HEK293T (cell line): ENCODE measurements at regions not wholly inside any gene's neighbourhood (a gene's known extent, or its start where the extent isn't known, plus 50 kb on each side); places are given as distances from the start of the nearest gene placed in this dataset.

Experiments used
- CTCF ChIA-PET: fragments of 350-600 bp; formaldehyde crosslinking; extraction: SDS; loops from one replicate; lab custom pipeline; 2021; ENCODE audit warnings: antibody characterized with exemption, inconsistent platforms; lab: Yijun Ruan, JAX
- POLR2A ChIA-PET: fragments of 350-600 bp; formaldehyde crosslinking; extraction: SDS; loops from one replicate; lab custom pipeline; 2020; ENCODE audit warnings: antibody characterized with exemption, inconsistent platforms; lab: Yijun Ruan, JAX
- DNase-seq: peaks from one replicate; pipeline ENCODE4 v3.0.0; 2012; ENCODE audit warnings: mixed read lengths; ENCODE audit errors: extremely low spot score
- ARNT ChIP-seq: fragments of 450-650 bp; IDR thresholded peaks from 2 replicates; pipeline ENCODE4 v1.6.1; 2017; ENCODE audit warnings: mild to moderate bottlenecking
- BHLHE40 ChIP-seq: fragments of 450-650 bp; IDR thresholded peaks from 2 replicates; pipeline ENCODE4 v1.6.1; 2016; ENCODE audit warnings: mild to moderate bottlenecking, moderate library complexity, borderline replicate concordance
- CTBP1 ChIP-seq: fragments of 450-650 bp; IDR thresholded peaks from 2 replicates; pipeline ENCODE4 v1.6.1; 2016; ENCODE audit warnings: borderline replicate concordance
- ELF4 ChIP-seq: fragments of 450-650 bp; IDR thresholded peaks from 2 replicates; pipeline ENCODE4 v1.6.1; 2017; ENCODE audit warnings: antibody characterized with exemption
- FOXA1 ChIP-seq: fragments of 450-650 bp; IDR thresholded peaks from 2 replicates; pipeline ENCODE4 v1.6.1; 2016; ENCODE audit warnings: mild to moderate bottlenecking
- FOXK2 ChIP-seq: fragments of 450-650 bp; IDR thresholded peaks from 2 replicates; pipeline ENCODE4 v1.6.1; 2016; ENCODE audit warnings: mild to moderate bottlenecking
- FOXM1 ChIP-seq: fragments of 450-650 bp; IDR thresholded peaks from 2 replicates; pipeline ENCODE4 v1.6.1; 2017; ENCODE audit warnings: mild to moderate bottlenecking, borderline replicate concordance
- HDGF ChIP-seq: fragments of 450-650 bp; IDR thresholded peaks from 2 replicates; pipeline ENCODE4 v1.6.1; 2017; ENCODE audit warnings: antibody characterized with exemption, borderline replicate concordance
- L3MBTL2 ChIP-seq: fragments of 450-650 bp; conservative IDR thresholded peaks from 2 replicates; pipeline ENCODE4 v1.6.1; 2016; ENCODE audit warnings: mild to moderate bottlenecking
- LEF1 ChIP-seq: fragments of 450-650 bp; IDR thresholded peaks from 2 replicates; pipeline ENCODE4 v1.6.1; 2017; ENCODE audit warnings: mild to moderate bottlenecking, borderline replicate concordance
- NFRKB ChIP-seq: fragments of 450-650 bp; IDR thresholded peaks from 2 replicates; pipeline ENCODE4 v1.6.1; 2016; ENCODE audit warnings: mild to moderate bottlenecking, moderate library complexity
- PKNOX1 ChIP-seq: fragments of 450-650 bp; IDR thresholded peaks from 2 replicates; pipeline ENCODE4 v1.6.1; 2016
- SP1 ChIP-seq: fragments of 450-650 bp; IDR thresholded peaks from 2 replicates; pipeline ENCODE4 v1.6.1; 2017
- SUZ12 ChIP-seq: fragments of 450-650 bp; IDR thresholded peaks from 2 replicates; pipeline ENCODE4 v1.6.1; 2016; ENCODE audit warnings: mild to moderate bottlenecking
- TARDBP ChIP-seq: fragments of 450-650 bp; IDR thresholded peaks from 2 replicates; pipeline ENCODE4 v1.6.1; 2016
- ZNF384 ChIP-seq: fragments of 450-650 bp; IDR thresholded peaks from 2 replicates; pipeline ENCODE4 v1.6.1; 2016

GRCh38 chr22:48490500-48491411 lies 1336.9 kb downstream of the BRD1 start:
- ChIA-PET POLR2A (no interaction called here), CTCF (no interaction called here)
- no peak for TF ChIP-seq FOXK2
- TF ChIP-seq NFRKB, result no peak
- no peak for TF ChIP-seq LEF1
- no peak for TF ChIP-seq ELF4
- TF ChIP-seq ARNT, result no peak
- no peak for TF ChIP-seq HDGF
- TF ChIP-seq L3MBTL2, result no peak
- no peak for TF ChIP-seq TARDBP
- TF ChIP-seq BHLHE40, result no peak
- no peak for TF ChIP-seq PKNOX1
- no peak for TF ChIP-seq SUZ12
- no peak for TF ChIP-seq CTBP1
- no peak for TF ChIP-seq FOXM1
- no peak for TF ChIP-seq FOXA1
- no peak for TF ChIP-seq ZNF384
- TF ChIP-seq SP1, result no peak
- DNase-seq, result no peak

- ChIA-PET CTCF (no interaction called here), POLR2A (no interaction called here)
- DNase-seq, result no peak
- no peak for TF ChIP-seq TARDBP
- TF ChIP-seq BHLHE40, result no peak
- TF ChIP-seq PKNOX1, result no peak
- no peak for TF ChIP-seq SP1
- TF ChIP-seq L3MBTL2, result no peak
- TF ChIP-seq ELF4, result no peak
Observed at GRCh38 chr22:48489551-48490499, 1337.8 kb downstream of the BRD1 start.

GRCh38 chr22:48488611-48489511 lies 1338.8 kb downstream of the BRD1 start:
- TF ChIP-seq SUZ12 (no peak), NFRKB (no peak), TARDBP (no peak), ELF4 (no peak), BHLHE40 (no peak), SP1 (no peak), FOXK2 (no peak), FOXM1 (no peak), FOXA1 (no peak), ZNF384 (no peak), PKNOX1 (no peak), HDGF (no peak), CTBP1 (no peak), ARNT (no peak), LEF1 (no peak), L3MBTL2 (no peak)
- CTCF ChIA-PET, result no interaction called here
- POLR2A ChIA-PET, result no interaction called here
- DNase-seq, result no peak

- no peak for DNase-seq
- CTCF ChIA-PET, result no interaction called here
- TF ChIP-seq ARNT, result no peak
- TF ChIP-seq SUZ12, result no peak
- no peak for TF ChIP-seq PKNOX1
- no peak for TF ChIP-seq TARDBP
- POLR2A ChIA-PET, result no interaction called here
Observed at GRCh38 chr22:48488149-48488551, 1339.5 kb downstream of the BRD1 start.
